ENCODE measurements at regions not wholly inside any gene's neighbourhood (a gene's known extent, or its start where the extent isn't known, plus 50 kb on each side); places are given as distances from the start of the nearest gene placed in this dataset.

DNA sequence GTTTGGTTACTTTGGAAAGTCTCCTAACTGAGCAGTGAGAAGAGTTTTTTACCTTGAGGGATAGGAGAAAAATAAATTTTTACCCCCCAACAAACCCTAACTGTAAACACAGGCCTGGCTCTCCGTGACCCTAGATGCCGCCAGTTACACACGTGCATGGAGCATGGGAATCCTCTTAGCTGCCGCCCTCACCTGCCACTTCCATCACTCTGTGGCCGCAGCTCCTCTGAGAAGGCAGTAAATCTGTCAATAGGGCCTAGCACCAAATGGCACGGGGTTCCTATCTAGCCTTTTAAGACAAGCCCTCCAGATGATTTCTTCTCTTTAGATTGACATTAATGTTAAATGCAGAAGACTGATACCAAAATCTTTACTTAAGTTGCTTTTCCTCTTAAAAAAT lies 330.3 kb upstream of the FAM241A start:
- DNase-seq: no peak

DNA sequence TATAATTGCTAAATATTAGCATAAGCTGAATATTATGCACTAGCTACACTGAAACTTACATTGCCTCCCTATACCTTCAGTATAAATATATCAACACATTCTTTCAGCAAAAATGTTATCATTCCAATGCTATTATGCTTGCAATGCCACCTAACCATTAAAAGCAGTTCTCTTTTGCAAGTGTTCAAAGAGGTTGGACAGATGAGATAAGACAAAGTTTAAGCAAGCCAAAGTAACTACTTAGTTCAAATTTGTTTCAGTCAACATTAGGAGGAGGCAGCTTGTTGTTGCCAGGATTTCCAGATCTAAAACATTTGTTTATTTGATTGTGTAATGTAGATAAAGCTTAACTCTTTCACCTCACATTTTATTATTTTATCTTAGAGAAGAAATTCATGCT lies 323.9 kb upstream of the FAM241A start:
- no peak for DNase-seq

DNA sequence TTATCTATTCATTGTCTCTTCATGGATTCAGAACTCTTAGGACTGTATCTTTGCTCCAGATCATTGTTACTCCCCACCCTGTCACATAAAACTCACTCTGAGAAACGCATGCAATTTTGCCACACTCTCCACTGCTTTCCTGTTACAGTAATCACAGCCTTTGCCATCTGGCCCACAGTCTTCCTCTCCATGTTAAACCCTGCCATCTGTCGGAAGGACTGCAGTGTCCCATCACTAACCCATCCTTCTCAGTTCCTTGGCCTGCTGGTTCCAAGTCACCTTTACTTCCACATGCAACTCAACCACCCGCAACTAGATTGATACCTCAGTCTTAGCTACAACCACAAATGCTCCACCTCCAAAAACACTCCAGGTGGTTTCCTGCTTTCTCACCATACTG lies 308.7 kb upstream of the FAM241A start:
- DNase-seq: no peak

DNA sequence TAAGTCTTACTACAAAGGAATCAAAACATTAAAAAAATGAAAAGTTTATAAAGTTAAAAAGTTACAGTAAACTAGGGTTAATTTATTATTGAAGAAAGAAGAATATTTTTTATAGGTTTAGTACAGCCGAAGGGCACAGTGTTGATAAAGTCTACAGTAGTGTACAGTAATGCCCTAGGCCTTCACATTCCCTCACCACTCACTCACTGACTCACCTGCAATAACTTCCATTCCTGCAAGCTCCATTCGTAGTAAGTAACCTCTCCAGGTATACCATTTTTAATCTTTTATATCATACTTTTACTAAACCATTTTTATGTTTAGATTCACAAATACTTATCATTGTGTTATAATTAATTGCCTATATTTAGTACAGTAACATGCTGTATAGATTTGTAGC lies 307.5 kb upstream of the FAM241A start:
- DNase-seq: no peak

DNA sequence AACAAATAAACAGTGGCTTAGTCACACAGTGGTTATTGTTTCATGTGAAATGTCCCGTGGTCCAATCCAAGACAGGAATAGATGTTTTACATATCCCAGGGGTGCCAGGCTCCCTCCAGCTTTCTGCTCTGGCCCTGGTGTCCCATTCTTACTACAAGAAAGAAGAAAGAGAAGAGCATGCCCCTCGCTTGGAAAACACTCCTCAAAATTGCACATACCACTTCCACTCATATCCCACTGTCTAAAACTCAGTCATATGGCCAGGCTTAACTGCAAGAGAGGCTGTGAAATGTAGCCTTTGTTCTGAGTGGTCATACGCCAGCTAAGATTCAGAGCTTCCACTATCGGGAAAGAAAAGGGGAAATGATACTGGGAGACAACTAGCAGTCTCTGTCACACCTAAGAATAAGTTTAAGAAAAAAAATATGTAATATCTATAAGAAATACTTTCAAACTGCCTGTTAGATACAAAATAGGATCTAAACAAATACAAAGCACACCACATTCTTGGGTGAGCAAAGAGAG lies 306.8 kb upstream of the FAM241A start:
- DNase-seq: no peak

DNA sequence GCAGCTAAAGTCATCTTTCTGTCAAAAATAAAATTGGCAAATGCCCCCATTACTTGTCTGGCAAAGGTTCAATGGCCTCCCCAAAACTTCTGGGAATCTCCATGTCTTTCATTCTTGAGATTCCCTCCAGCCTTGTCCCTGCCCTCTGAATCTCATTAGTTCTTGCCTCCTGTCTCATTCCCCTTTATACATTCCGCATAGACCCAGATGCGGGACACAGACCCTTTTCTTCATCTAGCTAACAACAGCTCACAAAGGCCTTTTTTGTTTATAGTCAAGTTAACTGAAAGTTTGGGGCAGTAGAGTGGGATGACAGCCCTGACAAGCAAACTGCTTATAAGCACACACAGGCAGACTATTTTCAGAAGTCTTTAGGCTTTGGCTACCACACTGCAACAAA lies 306.1 kb upstream of the FAM241A start:
- DNase-seq: no peak

DNA sequence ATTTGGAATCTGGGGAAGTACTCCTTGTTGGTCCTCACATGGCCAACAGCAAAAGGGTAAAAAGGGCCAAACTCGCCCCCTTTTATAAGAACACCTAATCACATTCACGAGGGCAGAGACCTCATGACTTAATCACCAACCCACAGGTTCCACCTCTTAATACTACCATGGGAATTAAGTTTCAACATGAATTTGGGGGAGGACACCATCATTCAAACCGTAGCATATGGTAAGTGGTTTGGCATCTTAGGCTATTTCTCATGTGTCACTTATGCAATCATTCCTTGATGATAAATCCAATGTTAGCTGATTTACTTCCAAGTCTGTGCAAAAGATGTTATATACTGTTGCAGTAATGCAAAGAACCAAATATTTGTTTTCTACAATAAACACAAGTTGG lies 302.9 kb upstream of the FAM241A start:
- no peak for DNase-seq

DNA sequence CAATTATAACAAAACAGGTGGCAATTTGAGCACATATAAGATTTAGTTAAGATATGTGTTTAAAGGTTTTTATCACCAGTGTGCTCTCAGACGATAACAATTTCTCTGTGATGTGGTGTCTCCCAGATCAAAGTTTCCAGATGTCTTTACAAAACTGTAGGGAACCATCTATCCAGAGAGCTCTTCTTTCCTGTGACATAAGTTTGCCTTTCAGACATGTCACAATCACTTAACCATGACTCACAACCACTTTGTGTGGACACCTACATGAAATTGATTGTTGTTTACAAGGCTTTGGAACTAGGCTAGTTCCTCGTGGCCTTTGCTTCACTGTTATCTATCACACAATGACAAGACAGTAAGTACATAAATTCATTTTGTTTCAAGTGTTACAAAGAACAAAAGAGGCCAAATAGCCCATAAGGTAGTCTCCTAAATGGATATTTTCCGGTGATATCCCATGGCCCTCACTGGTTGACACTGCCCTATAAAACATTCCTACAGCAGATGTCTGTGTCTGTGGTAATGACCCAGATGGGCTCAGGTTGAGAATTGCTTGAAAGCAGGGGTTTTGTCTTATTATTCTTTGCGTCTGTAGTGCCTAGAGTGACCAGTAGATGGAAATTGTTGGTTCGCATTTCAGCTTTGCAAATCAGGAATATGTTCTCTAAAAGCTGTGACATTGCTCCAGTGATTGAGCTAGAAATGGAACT lies 297.8 kb upstream of the FAM241A start:
- DNase-seq: no peak

DNA sequence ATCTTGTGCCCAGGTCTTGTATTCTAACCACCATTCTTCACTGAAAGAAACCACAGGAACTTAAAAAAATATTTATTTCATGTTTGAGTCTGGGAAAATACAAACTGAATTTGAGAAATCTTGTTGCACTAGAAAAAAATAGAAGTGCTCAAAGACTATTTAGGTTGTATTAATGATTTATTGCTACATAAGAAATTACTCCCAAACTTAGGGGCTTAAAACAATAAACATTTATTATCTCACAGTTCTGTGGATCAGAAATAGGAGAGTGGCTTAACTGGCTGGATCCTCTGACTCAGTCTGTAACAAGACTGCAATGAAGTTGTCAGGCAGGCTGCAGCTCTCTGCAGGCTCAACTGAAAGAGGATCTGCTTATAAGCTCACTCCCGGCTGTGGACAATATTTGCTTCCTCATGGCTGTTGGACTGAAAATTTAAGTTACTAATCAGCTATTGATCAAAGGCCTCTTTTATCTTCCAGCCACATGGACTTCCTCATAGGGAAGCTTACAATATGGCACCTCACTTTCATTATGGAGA lies 295.4 kb upstream of the FAM241A start:
- DNase-seq: no peak

DNA sequence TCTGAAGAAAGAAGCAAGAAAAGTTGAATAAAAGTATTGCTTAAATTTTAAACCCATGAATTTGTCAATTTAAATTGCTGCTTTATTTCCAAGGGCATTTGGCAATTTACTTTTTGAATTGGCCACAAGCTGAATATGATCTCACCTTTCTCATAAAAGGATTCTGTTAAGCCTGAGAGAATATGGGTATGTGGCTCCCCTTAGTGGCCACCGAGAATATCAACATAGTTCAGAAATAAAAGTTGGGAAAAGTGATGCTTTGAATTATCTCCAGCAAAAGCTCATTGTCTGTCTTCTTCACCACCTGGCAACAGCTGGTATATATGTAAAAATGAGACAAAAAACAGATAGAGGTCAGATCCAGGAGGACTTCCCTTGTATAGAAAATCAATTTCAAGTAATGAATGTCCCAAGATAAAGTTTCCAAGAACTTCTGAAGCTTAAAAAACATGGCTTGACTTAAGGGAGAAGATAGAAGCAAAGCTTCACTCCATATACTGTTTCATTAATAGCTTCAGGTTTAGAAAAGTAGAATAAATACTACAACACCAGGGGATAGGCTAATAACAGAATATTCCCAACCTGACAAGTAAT lies 290.7 kb upstream of the FAM241A start:
- no peak for DNase-seq

DNA sequence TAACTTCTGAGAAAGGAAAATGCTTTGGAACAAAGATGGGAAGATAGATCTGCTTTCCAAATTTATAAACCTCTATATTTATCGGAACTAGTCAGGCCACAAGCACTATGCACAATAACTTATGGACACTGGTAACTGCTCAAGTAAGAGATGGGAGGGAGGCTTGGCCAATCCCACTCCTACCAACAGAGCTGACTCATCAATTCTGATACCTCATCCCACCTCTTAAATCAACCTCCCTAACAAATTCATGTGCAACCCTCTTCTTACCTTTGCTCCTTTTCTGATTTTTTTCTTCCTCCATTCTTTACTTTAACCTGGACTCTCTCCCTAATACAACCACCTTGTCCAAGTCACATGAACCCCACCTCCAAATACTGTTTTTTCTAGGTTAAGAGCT lies 289.9 kb upstream of the FAM241A start:
- no peak for DNase-seq

DNA sequence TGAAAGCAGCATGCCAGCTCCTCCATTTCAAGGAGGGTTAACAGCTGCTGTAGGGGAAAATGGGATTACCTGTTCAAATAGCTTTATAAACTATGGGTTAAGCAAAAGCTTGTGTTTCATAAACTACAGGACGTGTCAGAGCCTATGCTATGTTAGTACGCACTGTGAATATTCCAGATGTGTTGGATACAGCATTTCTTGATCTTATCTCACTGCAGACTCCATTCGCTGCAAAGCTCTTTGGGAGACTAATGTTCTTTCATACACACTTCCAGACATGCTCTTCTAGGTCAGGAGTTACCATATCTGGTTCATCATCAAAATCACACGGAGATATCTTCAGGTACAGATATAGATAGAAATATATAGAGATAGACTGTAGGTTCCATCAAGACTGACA lies 281.2 kb upstream of the FAM241A start:
- DNase-seq: no peak

DNA sequence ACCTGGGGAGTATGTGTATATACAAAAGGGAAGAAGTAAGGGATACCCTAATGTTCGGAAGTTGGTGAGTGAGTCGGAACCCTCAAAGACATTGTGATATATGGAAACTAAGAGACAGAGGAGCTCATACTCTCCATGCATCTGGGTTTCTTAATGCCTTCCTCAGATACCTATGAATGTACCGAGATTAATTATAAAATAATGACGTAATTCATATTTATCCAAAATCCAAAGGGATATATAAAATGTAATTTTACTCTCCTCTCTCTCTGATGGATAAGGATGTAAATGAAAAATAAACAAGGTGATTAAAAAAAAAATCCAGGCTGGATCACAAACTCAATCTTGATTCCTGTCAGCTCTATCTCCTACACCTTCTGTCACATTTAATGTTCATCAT lies 275.9 kb upstream of the FAM241A start:
- no peak for DNase-seq

DNA sequence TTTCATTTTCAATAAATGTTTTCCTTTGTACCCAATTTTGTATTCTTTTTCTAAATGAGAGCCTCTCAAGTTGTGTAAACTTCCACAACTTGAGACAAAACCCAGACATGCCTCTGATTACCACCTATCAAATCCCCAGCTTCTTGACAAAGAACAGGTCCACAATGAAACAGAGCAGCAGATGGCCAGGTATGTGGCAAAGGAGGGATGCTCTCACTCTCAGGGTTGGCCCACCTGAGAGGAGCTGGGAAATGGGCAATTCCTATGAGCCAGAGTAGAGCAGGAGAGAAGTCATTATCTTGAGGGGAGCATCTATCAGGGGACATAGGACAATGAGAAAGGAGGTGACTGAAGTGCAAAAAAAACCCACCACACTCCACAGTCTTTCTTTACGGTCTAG lies 273.5 kb upstream of the FAM241A start:
- no peak for DNase-seq

DNA sequence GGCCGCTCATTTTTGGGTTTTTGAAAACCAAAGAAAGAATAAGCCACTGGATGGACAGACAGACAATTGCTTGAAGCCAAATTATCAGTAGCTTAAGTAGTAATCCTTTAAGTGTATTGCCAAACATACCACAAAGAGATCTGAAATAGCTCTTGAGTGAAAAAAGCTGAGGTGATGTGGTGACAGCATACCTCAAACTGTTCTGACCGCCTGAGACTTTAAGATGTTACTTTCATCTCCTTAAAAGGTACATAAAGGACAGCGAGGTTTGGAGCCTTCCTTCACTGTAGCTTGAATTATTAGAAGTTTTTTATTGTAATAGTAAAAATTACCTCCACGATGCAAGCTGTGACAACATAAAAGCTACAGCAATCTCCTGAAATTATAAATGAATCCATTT lies 271.5 kb upstream of the FAM241A start:
- DNase-seq: no peak

DNA sequence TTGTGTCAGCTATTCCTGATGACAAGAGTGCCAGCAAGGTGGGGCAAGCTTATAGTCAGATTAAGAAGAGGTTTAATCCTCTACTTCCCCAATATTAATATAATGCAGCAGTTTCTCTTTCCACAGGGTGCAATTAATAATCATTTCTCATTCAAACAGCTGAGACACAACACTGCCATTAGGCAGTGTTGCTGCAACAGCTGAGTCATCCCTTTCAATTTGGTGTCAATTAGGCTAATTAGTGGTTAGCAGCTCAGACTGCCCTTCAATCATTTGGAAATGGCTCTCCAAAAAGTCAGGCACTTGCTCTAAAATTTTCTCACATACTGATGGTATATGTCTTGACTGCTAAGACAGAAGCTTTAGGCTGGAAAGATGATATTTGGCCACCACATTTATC lies 265.7 kb upstream of the FAM241A start:
- no peak for DNase-seq

DNA sequence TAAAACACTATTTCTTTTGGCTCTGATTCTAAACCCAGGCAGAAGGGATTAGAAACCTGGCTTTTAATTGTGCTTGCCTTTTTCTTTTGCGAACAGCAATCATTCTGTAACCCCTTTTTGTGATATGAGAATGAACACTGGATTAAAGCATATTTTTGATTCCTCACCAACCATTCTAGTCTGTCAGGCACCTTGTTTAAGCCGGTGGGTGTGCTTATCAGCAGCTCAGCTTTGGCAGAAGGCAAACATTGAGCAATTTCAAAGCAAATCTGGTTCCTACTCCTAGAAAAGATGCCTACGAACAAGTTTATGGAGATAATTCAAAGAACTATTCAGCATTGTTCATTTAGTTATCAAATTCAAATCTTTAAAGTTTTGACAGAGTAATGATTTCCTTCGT lies 265.1 kb upstream of the FAM241A start:
- no peak for DNase-seq

DNA sequence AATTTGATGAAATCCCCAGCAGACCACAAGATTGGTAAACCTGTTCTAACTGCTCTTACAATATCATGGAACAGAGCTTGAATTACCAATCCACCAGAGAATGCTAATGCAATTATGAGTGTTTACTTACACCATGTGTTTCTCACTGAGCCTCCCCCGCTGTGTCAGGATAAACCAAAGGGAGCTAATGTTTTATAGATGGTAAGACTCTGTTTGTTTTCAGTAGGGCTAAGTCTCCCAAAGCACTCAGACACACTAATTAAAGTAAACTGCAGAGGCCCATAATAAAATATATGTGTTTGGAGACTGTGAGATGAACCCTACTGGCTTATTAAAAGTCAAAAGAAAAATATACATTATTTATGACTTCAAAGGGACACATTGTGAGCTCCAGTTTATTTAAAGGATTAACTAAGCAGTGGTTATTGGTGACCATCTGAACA lies 261.7 kb upstream of the FAM241A start:
- DNase-seq: no peak

DNA sequence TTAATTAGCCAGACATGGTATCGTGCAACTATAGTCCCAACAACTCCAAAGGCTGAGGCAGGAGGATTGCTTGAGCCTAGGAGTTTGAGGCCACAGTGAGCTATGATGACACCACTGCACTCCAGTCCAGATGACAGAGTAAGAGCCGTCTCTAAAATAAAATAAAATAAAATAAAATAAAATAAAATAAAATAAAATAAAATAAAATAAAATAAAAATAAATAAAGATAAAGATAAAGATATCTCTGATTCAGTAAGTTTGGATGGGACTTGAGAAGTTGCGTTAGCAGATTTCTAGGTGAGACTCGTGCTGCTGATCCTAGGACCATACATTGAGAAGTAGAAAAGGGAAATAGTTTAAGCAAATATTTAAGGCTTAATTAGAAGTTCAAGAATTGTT lies 254.8 kb upstream of the FAM241A start:
- no peak for DNase-seq

DNA sequence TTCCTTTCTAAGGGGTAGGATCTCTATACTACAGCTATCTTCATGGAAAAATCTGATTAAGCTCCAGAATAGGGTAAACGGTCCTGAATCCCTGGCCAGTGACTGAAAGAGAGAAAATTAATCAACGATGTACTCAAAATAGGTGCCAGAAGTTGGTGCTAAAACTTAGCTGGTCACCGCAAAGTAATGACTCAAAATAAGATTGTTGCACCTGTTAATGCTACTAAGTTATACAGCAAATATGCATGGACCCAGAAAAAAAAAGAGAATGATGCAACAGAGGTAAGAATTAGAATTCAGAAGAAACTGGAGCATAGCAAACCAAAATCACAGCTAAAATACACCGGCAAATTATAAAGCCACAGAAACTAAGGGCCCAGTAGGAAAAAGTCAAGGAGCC lies 239.7 kb upstream of the FAM241A start:
- DNase-seq: no peak

DNA sequence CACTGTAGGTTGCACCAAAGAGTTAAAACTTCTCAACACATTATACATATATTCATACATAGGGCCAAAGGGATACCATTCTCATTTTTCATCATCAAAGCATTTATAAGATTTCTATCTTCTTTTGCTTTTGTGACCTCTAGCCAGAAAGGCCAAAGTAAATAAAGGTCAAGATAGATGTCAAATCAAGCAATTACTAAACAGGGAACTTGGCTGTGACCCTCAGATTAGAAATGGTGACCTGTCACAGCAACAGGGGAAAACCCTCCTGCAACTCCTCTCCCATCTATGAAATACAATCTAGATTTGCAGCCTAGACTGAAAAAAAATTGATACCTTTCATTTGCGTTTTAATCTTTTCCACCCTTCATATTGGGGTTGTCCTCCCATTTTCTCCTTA lies 225.6 kb upstream of the FAM241A start:
- no peak for DNase-seq

DNA sequence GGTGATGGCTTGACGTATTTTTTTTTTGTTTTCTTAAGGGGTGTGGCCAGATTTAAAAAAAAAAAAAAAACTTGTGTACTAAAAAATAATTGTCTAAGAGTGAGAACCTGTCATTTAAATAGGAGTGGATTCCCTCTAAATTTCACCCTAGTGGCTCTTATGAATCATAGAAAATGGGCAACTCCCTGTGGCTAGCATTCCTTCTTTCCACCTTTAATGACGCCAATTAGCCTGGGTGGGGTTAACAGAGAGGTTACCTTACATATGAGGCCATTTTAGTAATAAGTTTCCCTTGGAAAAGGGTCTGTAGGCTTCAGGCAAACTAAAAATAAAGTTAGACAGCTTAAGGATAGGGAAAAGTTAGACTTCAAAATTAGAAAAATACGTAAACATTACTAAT lies 223.5 kb upstream of the FAM241A start:
- no peak for DNase-seq

DNA sequence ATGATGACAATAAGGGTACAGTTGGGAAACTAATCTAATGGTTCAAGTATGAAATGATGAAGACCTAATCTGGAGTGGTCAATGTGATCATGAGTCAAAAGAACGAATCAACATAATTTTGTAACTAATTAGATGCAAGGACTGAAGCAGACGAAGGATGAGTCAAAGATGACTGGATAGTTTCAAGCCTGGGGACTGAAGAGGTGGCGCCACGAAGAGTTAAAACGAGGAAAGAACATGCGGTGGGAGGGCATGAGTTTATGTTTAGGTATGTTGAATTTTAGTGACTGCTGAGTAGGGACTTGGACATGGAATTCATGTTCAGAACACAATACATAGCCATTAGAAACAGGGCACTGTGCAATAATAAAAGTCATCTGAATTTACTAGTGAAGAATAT lies 221.5 kb upstream of the FAM241A start:
- no peak for DNase-seq

DNA sequence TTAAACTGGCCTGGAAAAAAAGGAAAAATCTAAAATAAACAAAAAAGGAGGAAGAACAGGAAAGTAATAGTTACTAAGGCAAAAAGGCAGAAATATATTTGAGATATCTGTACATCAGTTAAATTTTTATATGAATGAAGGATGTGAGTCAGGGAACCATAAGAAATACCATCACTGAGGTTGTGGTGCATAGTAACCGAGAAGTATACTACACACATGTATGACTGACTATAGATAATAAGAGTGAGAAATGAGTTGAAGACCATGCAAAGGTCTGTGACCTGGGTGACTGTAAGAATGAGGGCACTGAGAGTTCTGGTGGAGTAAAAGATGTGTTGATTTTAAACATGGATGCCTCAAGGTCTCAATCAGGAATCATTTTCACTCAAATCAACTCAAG lies 220.6 kb upstream of the FAM241A start:
- DNase-seq: no peak

DNA sequence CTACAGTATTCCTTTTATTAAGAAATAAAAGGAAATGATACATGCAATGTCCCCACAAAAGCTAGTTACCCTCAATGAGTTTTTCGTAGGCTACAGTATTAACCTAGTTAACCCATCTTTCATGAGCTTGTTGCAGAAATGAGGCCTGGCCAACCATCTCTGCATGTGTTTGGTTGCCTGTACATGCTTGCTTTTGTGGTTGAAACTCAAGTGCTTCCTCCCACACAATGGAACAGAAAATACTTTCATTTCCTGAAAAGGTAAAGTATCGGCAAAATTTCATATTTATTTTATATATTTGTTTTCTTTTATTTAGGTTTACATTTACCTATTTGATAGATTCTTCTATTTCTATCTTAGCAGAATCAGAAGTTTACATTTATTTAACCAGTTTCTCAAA lies 214.6 kb upstream of the FAM241A start:
- DNase-seq: no peak
